DND-41 (cell line): ENCODE measurements at regions not wholly inside any gene's neighbourhood (a gene's known extent, or its start where the extent isn't known, plus 50 kb on each side); places are given as distances from the start of the nearest gene placed in this dataset.

Experiments
- ATAC-seq: fragments of 200-7000 bp; cut with Tn5 transposase; 3 replicates; pipeline ENCODE4 v1.9.1; 2021; ENCODE audit warnings: low read depth; ENCODE audit not compliant: insufficient read depth
- DNase-seq: peaks from one replicate; pipeline ENCODE4 v3.0.0-alpha.2; 2020
- H2AFZ ChIP-seq: 2 replicates; pipeline ENCODE4 v1.6.0; 2012; ENCODE audit warnings: low read depth, low read length
- H3K27ac ChIP-seq: 2 replicates; pipeline ENCODE4 v1.5.1; 2012; ENCODE audit warnings: low read length, inconsistent platforms
- H3K27me3 ChIP-seq: fragments of 200-600 bp; sonication (generic); 2 replicates; pipeline ENCODE4 v1.6.0; 2012; ENCODE audit warnings: low read length, mild to moderate bottlenecking, inconsistent platforms; ENCODE audit not compliant: insufficient read depth, poor library complexity
- H3K36me3 ChIP-seq: 2 replicates; pipeline ENCODE4 v1.5.1; 2012; ENCODE audit warnings: low read length, inconsistent platforms; ENCODE audit not compliant: insufficient read depth
- H3K4me1 ChIP-seq: 2 replicates; pipeline ENCODE4 v1.5.1; 2012; ENCODE audit warnings: mild to moderate bottlenecking, low read length; ENCODE audit not compliant: insufficient read depth
- H3K4me2 ChIP-seq: 2 replicates; pipeline ENCODE4 v1.6.0; 2012; ENCODE audit warnings: mild to moderate bottlenecking, moderate library complexity, low read length, inconsistent platforms; ENCODE audit not compliant: insufficient read depth
- H3K4me3 ChIP-seq, 2 experiments: fragments of 200-600 bp in 1 of 2; shearing (Covaris generic) in 1 of 2; 2 replicates each; pipeline ENCODE4 v1.5.1; 2012 to 2016; ENCODE audit warnings: inconsistent platforms in 2 of 2, low read length in 2 of 2, mild to moderate bottlenecking in 2 of 2, low read depth in 1 of 2, moderate library complexity in 1 of 2
- H3K79me2 ChIP-seq: 2 replicates; pipeline ENCODE4 v1.6.0; 2012; ENCODE audit warnings: low read length, inconsistent platforms; ENCODE audit not compliant: insufficient read depth
- H3K9ac ChIP-seq: 2 replicates; pipeline ENCODE4 v1.6.0; 2012; ENCODE audit warnings: low read depth, mild to moderate bottlenecking, inconsistent platforms, low read length, moderate library complexity
- H3K9me3 ChIP-seq: 2 replicates; pipeline ENCODE4 v1.5.1; 2012; ENCODE audit warnings: low read length, moderate library complexity, mild to moderate bottlenecking, inconsistent platforms; ENCODE audit not compliant: insufficient read depth, severe bottlenecking
- H4K20me1 ChIP-seq: 2 replicates; pipeline ENCODE4 v1.6.0; 2012; ENCODE audit warnings: low read length; ENCODE audit not compliant: insufficient read depth
- CTCF ChIP-seq: IDR thresholded peaks from 2 replicates; pipeline ENCODE4 v1.5.1; 2012; ENCODE audit warnings: borderline replicate concordance, low read length, moderate library complexity, mild to moderate bottlenecking; ENCODE audit not compliant: poor library complexity, severe bottlenecking; ENCODE audit errors: extremely low read depth
- EZH2 ChIP-seq: IDR thresholded peaks from 3 replicates; pipeline ENCODE4 v1.6.1; 2012; ENCODE audit warnings: borderline replicate concordance, low read depth, mild to moderate bottlenecking, moderate library complexity, low read length, inconsistent platforms; ENCODE audit not compliant: severe bottlenecking

- Histone ChIP-seq H3K9ac (no peak overlapping the region), H3K4me1 (no peaks in the 10 kb centered on the region), H3K27me3 (peaks cover 8% of the 10 kb centered on the region), H2AFZ (no peak overlapping the region), H4K20me1 (no peaks in the 10 kb centered on the region), H3K27ac (no peak overlapping the region), H3K4me2 (no peak overlapping the region), H3K79me2 (no peaks in the 10 kb centered on the region), H3K4me3 (no peak overlapping the region), H3K9me3 (no peaks in the 10 kb centered on the region), H3K36me3 (no peaks in the 10 kb centered on the region)
- ATAC-seq = no peak
- no peak for TF ChIP-seq EZH2
- TF ChIP-seq CTCF = no peak
- DNase-seq = no peak
Observed at GRCh38 chr20:40186826-40187225, 502.2 kb downstream of the MAFB start.

DNA sequence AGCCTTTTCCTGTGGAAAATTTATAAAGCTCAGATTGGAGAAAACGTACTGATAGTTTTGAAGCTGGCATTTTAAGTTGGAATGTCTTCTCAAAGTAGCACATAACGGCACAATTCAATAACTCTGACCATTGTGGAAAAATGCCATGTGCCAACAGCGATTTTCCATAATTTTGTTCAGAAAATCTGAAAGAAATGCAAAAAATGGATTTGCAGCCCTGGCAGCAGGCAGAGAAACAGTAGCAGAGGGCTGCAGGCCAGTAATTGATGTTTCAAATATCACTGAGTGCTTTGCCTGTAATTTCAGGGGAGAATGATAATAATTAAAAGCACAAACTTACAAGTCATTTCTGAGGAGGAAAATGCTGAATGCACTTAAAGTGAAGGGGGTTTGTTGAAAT is 507.4 kb downstream of the MAFB start:
- H3K79me2 ChIP-seq = no peaks in the 10 kb centered on the region
- H3K4me2 ChIP-seq = no peak overlapping the region
- no peaks in the 10 kb centered on the region for H3K9me3 ChIP-seq
- H3K27me3 ChIP-seq = peaks cover 5% of the 10 kb centered on the region
- no peak overlapping the region for H3K9ac ChIP-seq
- no peaks in the 10 kb centered on the region for H3K4me1 ChIP-seq
- no peak overlapping the region for H2AFZ ChIP-seq
- H3K27ac ChIP-seq = no peak overlapping the region
- no peaks in the 10 kb centered on the region for H4K20me1 ChIP-seq
- no peak for TF ChIP-seq EZH2
- no peak for TF ChIP-seq CTCF
- H3K36me3 ChIP-seq = no peaks in the 10 kb centered on the region
- no peak for DNase-seq
- no peak overlapping the region for H3K4me3 ChIP-seq
- ATAC-seq = no peak

GRCh38 chr20:40176098-40176841 is 512.8 kb downstream of the MAFB start:
- Histone ChIP-seq H2AFZ (no peak overlapping the region), H3K36me3 (no peaks in the 10 kb centered on the region), H3K4me1 (no peaks in the 10 kb centered on the region), H3K4me3 (no peak overlapping the region), H3K9ac (no peak overlapping the region), H3K9me3 (no peaks in the 10 kb centered on the region), H3K79me2 (no peaks in the 10 kb centered on the region), H3K27ac (no peak overlapping the region), H4K20me1 (no peaks in the 10 kb centered on the region), H3K4me2 (no peak overlapping the region), H3K27me3 (peaks cover 18% of the 10 kb centered on the region)
- ATAC-seq = no peak
- no peak for TF ChIP-seq EZH2
- TF ChIP-seq CTCF = no peak
- DNase-seq = no peak
